ENCODE measurements at regions not wholly inside any gene's neighbourhood (a gene's known extent, or its start where the extent isn't known, plus 50 kb on each side); places are given as distances from the start of the nearest gene placed in this dataset.

DNA sequence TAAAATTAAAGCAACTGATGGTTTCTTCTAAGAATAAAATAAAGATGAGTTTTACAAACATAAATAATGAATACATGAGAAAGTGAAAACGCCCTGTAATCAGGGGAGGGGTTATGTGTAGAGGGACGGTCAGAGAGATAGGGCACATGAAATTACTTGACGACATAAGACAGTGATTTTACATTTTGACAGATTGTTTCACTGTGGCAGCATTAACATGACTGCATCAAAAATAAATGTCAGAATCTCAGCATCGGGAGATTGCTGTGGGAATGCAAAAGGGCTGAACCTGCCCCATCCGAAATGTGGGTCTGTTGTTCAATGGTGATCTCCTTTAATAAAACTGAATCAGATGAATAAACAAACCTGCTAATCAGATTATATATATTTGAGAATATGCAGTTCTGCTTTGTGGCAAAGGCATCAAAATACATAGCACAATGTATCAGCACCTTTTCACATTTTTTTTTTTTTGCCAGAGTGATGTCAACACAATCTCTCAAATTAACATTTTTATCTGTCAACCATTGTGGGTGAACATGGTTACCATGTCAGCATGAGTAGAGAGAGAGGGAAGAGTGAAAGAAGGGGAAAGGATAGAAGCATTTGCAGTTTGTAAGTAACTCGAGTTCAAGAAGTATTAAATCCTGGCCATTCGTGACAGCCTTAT lies 177.1 kb upstream of the MAN1A1 start:
- TF ChIP-seq, protein P1, sequence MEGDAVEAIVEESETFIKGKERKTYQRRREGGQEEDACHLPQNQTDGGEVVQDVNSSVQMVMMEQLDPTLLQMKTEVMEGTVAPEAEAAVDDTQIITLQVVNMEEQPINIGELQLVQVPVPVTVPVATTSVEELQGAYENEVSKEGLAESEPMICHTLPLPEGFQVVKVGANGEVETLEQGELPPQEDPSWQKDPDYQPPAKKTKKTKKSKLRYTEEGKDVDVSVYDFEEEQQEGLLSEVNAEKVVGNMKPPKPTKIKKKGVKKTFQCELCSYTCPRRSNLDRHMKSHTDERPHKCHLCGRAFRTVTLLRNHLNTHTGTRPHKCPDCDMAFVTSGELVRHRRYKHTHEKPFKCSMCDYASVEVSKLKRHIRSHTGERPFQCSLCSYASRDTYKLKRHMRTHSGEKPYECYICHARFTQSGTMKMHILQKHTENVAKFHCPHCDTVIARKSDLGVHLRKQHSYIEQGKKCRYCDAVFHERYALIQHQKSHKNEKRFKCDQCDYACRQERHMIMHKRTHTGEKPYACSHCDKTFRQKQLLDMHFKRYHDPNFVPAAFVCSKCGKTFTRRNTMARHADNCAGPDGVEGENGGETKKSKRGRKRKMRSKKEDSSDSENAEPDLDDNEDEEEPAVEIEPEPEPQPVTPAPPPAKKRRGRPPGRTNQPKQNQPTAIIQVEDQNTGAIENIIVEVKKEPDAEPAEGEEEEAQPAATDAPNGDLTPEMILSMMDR (IDR thresholded peaks at IDR 0.05), result no peak
- no peak for TF ChIP-seq POLR2AphosphoS5 (IDR thresholded peaks at IDR 0.05)

All from sigmoid colon (tissue), 4 donors.